HG02870 (cell line): ENCODE measurements at regions not wholly inside any gene's neighbourhood (a gene's known extent, or its start where the extent isn't known, plus 50 kb on each side); places are given as distances from the start of the nearest gene placed in this dataset.

ENCODE experiments used
- ATAC-seq: cut with Tn5 transposase; IDR thresholded peaks from one replicate; pipeline ENCODE4 v1.9.1; 2021; ENCODE audit warnings: mild to moderate bottlenecking, moderate library complexity; ENCODE audit not compliant: unreplicated experiment

- ATAC-seq = no peak
Measured at GRCh38 chr5:145129797-145130196, 705.3 kb downstream of the PRELID2 start.

GRCh38 chr5:145124806-145125205, 710.3 kb downstream of the PRELID2 start:
- ATAC-seq = no peak

- no peak for ATAC-seq
Measured at GRCh38 chr5:145118611-145119010, 716.5 kb downstream of the PRELID2 start.

GRCh38 chr5:145118127-145118526, 717.0 kb downstream of the PRELID2 start:
- peak; percentile 37 for ATAC-seq

- no peak for ATAC-seq
Measured at GRCh38 chr5:145117285-145117684, 717.9 kb downstream of the PRELID2 start.

GRCh38 chr5:145111420-145111819, 723.7 kb downstream of the PRELID2 start:
- no peak for ATAC-seq

- no peak for ATAC-seq
Measured at GRCh38 chr5:145110834-145111233, 724.3 kb downstream of the PRELID2 start.

GRCh38 chr5:145110181-145110580, 725.0 kb downstream of the PRELID2 start:
- no peak for ATAC-seq

GRCh38 chr5:145105384-145105783, 729.8 kb downstream of the PRELID2 start:
- no peak for ATAC-seq

- no peak for ATAC-seq
Measured at GRCh38 chr5:145104106-145104505, 731.0 kb downstream of the PRELID2 start.

- no peak for ATAC-seq
Measured at GRCh38 chr5:145101246-145101645, 733.9 kb downstream of the PRELID2 start.

- no peak for ATAC-seq
Measured at GRCh38 chr5:145090115-145090514, 745.0 kb downstream of the PRELID2 start.

- ATAC-seq = no peak
Measured at GRCh38 chr5:145084834-145085233, 750.3 kb downstream of the PRELID2 start.

GRCh38 chr5:145077028-145077427, 758.1 kb downstream of the PRELID2 start:
- no peak for ATAC-seq

GRCh38 chr5:145076040-145076439, 759.1 kb downstream of the PRELID2 start:
- ATAC-seq = no peak

- no peak for ATAC-seq
Measured at GRCh38 chr5:145072889-145073288, 762.3 kb downstream of the PRELID2 start.

- ATAC-seq = no peak
Measured at GRCh38 chr5:145068721-145069120, 766.4 kb downstream of the PRELID2 start.

- no peak for ATAC-seq
Measured at GRCh38 chr5:145062280-145063062, 772.7 kb downstream of the PRELID2 start.

GRCh38 chr5:145056800-145057199, 778.3 kb downstream of the PRELID2 start:
- ATAC-seq = peak; percentile 100

GRCh38 chr5:145050181-145050580, 785.0 kb downstream of the PRELID2 start:
- no peak for ATAC-seq

- ATAC-seq = no peak
Measured at GRCh38 chr5:145044970-145045369, 790.2 kb downstream of the PRELID2 start.

GRCh38 chr5:145028626-145029025, 806.5 kb downstream of the PRELID2 start:
- no peak for ATAC-seq

- no peak for ATAC-seq
Measured at GRCh38 chr5:145027286-145027685, 807.9 kb downstream of the PRELID2 start.
